Panc1 (cell line): ENCODE measurements at regions not wholly inside any gene's neighbourhood (a gene's known extent, or its start where the extent isn't known, plus 50 kb on each side); places are given as distances from the start of the nearest gene placed in this dataset.

ENCODE experiments used
- ATAC-seq: fragments of 200-7000 bp; cut with Tn5 transposase; 2 replicates; pipeline ENCODE4 v1.9.1; 2020; ENCODE audit warnings: mild to moderate bottlenecking, moderate library complexity
- BruUV-seq: library from RNA; stranded (reverse); fragments of 400-500 nt; replicated peaks from 2 replicates; lab custom pipeline; 2021; lab: Mats Ljungman, UMichigan
- CTCF ChIA-PET: fragments of 300-600 bp; sonication (Branson Sonifier 250); formaldehyde crosslinking; loops from one replicate; lab custom pipeline; 2022; ENCODE audit warnings: antibody characterized with exemption; lab: Charles Lee
- POLR2A ChIA-PET: fragments of 300-600 bp; sonication (Branson Sonifier 250); formaldehyde crosslinking; loops from one replicate; lab custom pipeline; 2022; ENCODE audit warnings: antibody characterized with exemption; lab: Charles Lee
- DNase-seq: peaks from one replicate; pipeline ENCODE4 v3.0.0-alpha.2; 2010; ENCODE audit warnings: low read depth, low spot score
- H3K27ac ChIP-seq: 2 replicates; pipeline ENCODE4 v1.5.1; 2011; ENCODE audit warnings: mild to moderate bottlenecking, low read length, inconsistent platforms
- H3K27me3 ChIP-seq: fragments of 200-500 bp; sonication (Bioruptor generic); 2 replicates; pipeline ENCODE4 v1.6.0; 2014; ENCODE audit warnings: low read length, inconsistent platforms; ENCODE audit not compliant: control insufficient read depth, insufficient read depth
- H3K36me3 ChIP-seq: fragments of 200-500 bp; sonication (Bioruptor generic); 2 replicates; pipeline ENCODE4 v1.5.1; 2014; ENCODE audit warnings: inconsistent platforms, mild to moderate bottlenecking, low read length, moderate library complexity; ENCODE audit not compliant: control insufficient read depth, insufficient read depth
- H3K4me1 ChIP-seq: 2 replicates; pipeline ENCODE4 v1.5.1; 2011; ENCODE audit warnings: inconsistent platforms, mild to moderate bottlenecking, low read length, moderate library complexity; ENCODE audit not compliant: control insufficient read depth, insufficient read depth
- H3K4me3 ChIP-seq, 2 experiments: 2 replicates each; pipeline ENCODE4 v1.5.1; 2011 to 2012; ENCODE audit warnings: low read depth in 2 of 2, low read length in 2 of 2, mild to moderate bottlenecking in 2 of 2, inconsistent platforms in 1 of 2, moderate library complexity in 1 of 2
- H3K9me3 ChIP-seq: fragments of 200-500 bp; sonication (Bioruptor generic); 2 replicates; pipeline ENCODE4 v1.5.1; 2014; ENCODE audit warnings: low read depth, mild to moderate bottlenecking, inconsistent platforms, low read length, moderate library complexity; ENCODE audit not compliant: control insufficient read depth, insufficient read depth
- CTCF ChIP-seq: fragments of 450-650 bp; IDR thresholded peaks from 2 replicates; pipeline ENCODE4 v1.5.1; 2017; ENCODE audit warnings: mild to moderate bottlenecking
- POLR2AphosphoS5 ChIP-seq: IDR thresholded peaks from 2 replicates; pipeline ENCODE4 v1.6.1; 2012; ENCODE audit warnings: mild to moderate bottlenecking, low read depth, low read length, moderate library complexity
- SIN3A ChIP-seq: IDR thresholded peaks from 2 replicates; pipeline ENCODE4 v1.6.1; 2012; ENCODE audit warnings: low read depth, mild to moderate bottlenecking, low read length, moderate library complexity, borderline replicate concordance; ENCODE audit not compliant: insufficient read depth
- TCF7L2 ChIP-seq: IDR thresholded peaks from 2 replicates; pipeline ENCODE4 v1.6.1; 2011; ENCODE audit warnings: mild to moderate bottlenecking, low read depth, low read length, inconsistent platforms
- in situ Hi-C: cut with HindIII; loops from 2 replicates; pipeline ENCODE4 v1.10.0; 2016; ENCODE audit warnings: low sequenced_read_pairs, low pct_unique_long_range_greater_than_20kb
- intact Hi-C: fragments of 100-400 bp; cut with micrococcal nuclease; formaldehyde crosslinking; loops from one replicate; pipeline ENCODE4 v1.10.0; 2022; ENCODE audit not compliant: unreplicated experiment
- TF ChIP-seq, protein P1 (sequence below), 2 experiments: IDR thresholded peaks; 2 replicates each; pipeline ENCODE4 v1.6.1; 2011 to 2012; ENCODE audit warnings: low read depth in 2 of 2, control low read depth in 1 of 2, low read length in 1 of 2, mild to moderate bottlenecking in 1 of 2, moderate library complexity in 1 of 2; ENCODE audit not compliant: insufficient read depth in 1 of 2

- in situ Hi-C loops = no loop called here
- DNase-seq = no peak
- Histone ChIP-seq H3K4me3 (no peak overlapping the region), H3K27ac (no peak overlapping the region), H3K4me1 (no peaks in the 10 kb centered on the region), H3K27me3 (no peaks in the 10 kb centered on the region), H3K9me3 (no peaks in the 10 kb centered on the region), H3K36me3 (no peaks in the 10 kb centered on the region)
- no peak for ATAC-seq
- BruUV-seq = no TSS peak
- ChIA-PET CTCF (no interaction called here), POLR2A (no interaction called here)
- intact Hi-C loops = no loop called here
- no peak for TF ChIP-seq TCF7L2
- no peak for TF ChIP-seq SIN3A
- no peak for TF ChIP-seq CTCF
- TF ChIP-seq, protein P1, sequence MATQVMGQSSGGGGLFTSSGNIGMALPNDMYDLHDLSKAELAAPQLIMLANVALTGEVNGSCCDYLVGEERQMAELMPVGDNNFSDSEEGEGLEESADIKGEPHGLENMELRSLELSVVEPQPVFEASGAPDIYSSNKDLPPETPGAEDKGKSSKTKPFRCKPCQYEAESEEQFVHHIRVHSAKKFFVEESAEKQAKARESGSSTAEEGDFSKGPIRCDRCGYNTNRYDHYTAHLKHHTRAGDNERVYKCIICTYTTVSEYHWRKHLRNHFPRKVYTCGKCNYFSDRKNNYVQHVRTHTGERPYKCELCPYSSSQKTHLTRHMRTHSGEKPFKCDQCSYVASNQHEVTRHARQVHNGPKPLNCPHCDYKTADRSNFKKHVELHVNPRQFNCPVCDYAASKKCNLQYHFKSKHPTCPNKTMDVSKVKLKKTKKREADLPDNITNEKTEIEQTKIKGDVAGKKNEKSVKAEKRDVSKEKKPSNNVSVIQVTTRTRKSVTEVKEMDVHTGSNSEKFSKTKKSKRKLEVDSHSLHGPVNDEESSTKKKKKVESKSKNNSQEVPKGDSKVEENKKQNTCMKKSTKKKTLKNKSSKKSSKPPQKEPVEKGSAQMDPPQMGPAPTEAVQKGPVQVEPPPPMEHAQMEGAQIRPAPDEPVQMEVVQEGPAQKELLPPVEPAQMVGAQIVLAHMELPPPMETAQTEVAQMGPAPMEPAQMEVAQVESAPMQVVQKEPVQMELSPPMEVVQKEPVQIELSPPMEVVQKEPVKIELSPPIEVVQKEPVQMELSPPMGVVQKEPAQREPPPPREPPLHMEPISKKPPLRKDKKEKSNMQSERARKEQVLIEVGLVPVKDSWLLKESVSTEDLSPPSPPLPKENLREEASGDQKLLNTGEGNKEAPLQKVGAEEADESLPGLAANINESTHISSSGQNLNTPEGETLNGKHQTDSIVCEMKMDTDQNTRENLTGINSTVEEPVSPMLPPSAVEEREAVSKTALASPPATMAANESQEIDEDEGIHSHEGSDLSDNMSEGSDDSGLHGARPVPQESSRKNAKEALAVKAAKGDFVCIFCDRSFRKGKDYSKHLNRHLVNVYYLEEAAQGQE (IDR thresholded peaks at IDR 0.05; ENCODE audit: insufficient read depth in 1 of 2, low read depth in 2 of 2, low read length in 1 of 2) = no peak
- TF ChIP-seq POLR2AphosphoS5 = no peak
These were observed 127.9 kb upstream of the SEM1 start for GRCh38 chr7:96837593-96837992.

- no TSS peak for BruUV-seq
- Histone ChIP-seq H3K27me3 (no peaks in the 10 kb centered on the region), H3K36me3 (no peaks in the 10 kb centered on the region), H3K9me3 (no peaks in the 10 kb centered on the region), H3K27ac (no peak overlapping the region), H3K4me3 (no peak overlapping the region), H3K4me1 (no peaks in the 10 kb centered on the region)
- ATAC-seq (no peak), DNase-seq (no peak)
- ChIA-PET CTCF (no interaction called here), POLR2A (no interaction called here)
- TF ChIP-seq CTCF (no peak), POLR2AphosphoS5 (no peak), SIN3A (no peak), TCF7L2 (no peak)
- TF ChIP-seq, protein P1 (IDR thresholded peaks at IDR 0.05; ENCODE audit: insufficient read depth in 1 of 2, low read depth in 2 of 2, low read length in 1 of 2) = no peak
- intact Hi-C loops = no loop called here
- in situ Hi-C loops = no loop called here
These were observed 128.8 kb upstream of the SEM1 start for GRCh38 chr7:96838481-96838880.
